Panc1 (cell line): ENCODE measurements at regions not wholly inside any gene's neighbourhood (a gene's known extent, or its start where the extent isn't known, plus 50 kb on each side); places are given as distances from the start of the nearest gene placed in this dataset.

Experiments used
- ATAC-seq: fragments of 200-7000 bp; cut with Tn5 transposase; 2 replicates; pipeline ENCODE4 v1.9.1; 2020; ENCODE audit warnings: mild to moderate bottlenecking, moderate library complexity
- BruUV-seq: library from RNA; stranded (reverse); fragments of 400-500 nt; replicated peaks from 2 replicates; lab custom pipeline; 2021; lab: Mats Ljungman, UMichigan
- CTCF ChIA-PET: fragments of 300-600 bp; sonication (Branson Sonifier 250); formaldehyde crosslinking; loops from one replicate; lab custom pipeline; 2022; ENCODE audit warnings: antibody characterized with exemption; lab: Charles Lee
- POLR2A ChIA-PET: fragments of 300-600 bp; sonication (Branson Sonifier 250); formaldehyde crosslinking; loops from one replicate; lab custom pipeline; 2022; ENCODE audit warnings: antibody characterized with exemption; lab: Charles Lee
- DNase-seq: peaks from one replicate; pipeline ENCODE4 v3.0.0-alpha.2; 2010; ENCODE audit warnings: low read depth, low spot score
- H3K27ac ChIP-seq: 2 replicates; pipeline ENCODE4 v1.5.1; 2011; ENCODE audit warnings: mild to moderate bottlenecking, low read length, inconsistent platforms
- H3K27me3 ChIP-seq: fragments of 200-500 bp; sonication (Bioruptor generic); 2 replicates; pipeline ENCODE4 v1.6.0; 2014; ENCODE audit warnings: low read length, inconsistent platforms; ENCODE audit not compliant: control insufficient read depth, insufficient read depth
- H3K36me3 ChIP-seq: fragments of 200-500 bp; sonication (Bioruptor generic); 2 replicates; pipeline ENCODE4 v1.5.1; 2014; ENCODE audit warnings: inconsistent platforms, mild to moderate bottlenecking, low read length, moderate library complexity; ENCODE audit not compliant: control insufficient read depth, insufficient read depth
- H3K4me1 ChIP-seq: 2 replicates; pipeline ENCODE4 v1.5.1; 2011; ENCODE audit warnings: inconsistent platforms, mild to moderate bottlenecking, low read length, moderate library complexity; ENCODE audit not compliant: control insufficient read depth, insufficient read depth
- H3K4me3 ChIP-seq, 2 experiments: 2 replicates each; pipeline ENCODE4 v1.5.1; 2011 to 2012; ENCODE audit warnings: low read depth in 2 of 2, low read length in 2 of 2, mild to moderate bottlenecking in 2 of 2, inconsistent platforms in 1 of 2, moderate library complexity in 1 of 2
- H3K9me3 ChIP-seq: fragments of 200-500 bp; sonication (Bioruptor generic); 2 replicates; pipeline ENCODE4 v1.5.1; 2014; ENCODE audit warnings: low read depth, mild to moderate bottlenecking, inconsistent platforms, low read length, moderate library complexity; ENCODE audit not compliant: control insufficient read depth, insufficient read depth
- CTCF ChIP-seq: fragments of 450-650 bp; IDR thresholded peaks from 2 replicates; pipeline ENCODE4 v1.5.1; 2017; ENCODE audit warnings: mild to moderate bottlenecking
- POLR2AphosphoS5 ChIP-seq: IDR thresholded peaks from 2 replicates; pipeline ENCODE4 v1.6.1; 2012; ENCODE audit warnings: mild to moderate bottlenecking, low read depth, low read length, moderate library complexity
- REST ChIP-seq, 2 experiments: IDR thresholded peaks; 2 replicates each; pipeline ENCODE4 v1.6.1; 2011 to 2012; ENCODE audit warnings: low read depth in 2 of 2, control low read depth in 1 of 2, low read length in 1 of 2, mild to moderate bottlenecking in 1 of 2, moderate library complexity in 1 of 2; ENCODE audit not compliant: insufficient read depth in 1 of 2
- SIN3A ChIP-seq: IDR thresholded peaks from 2 replicates; pipeline ENCODE4 v1.6.1; 2012; ENCODE audit warnings: low read depth, mild to moderate bottlenecking, low read length, moderate library complexity, borderline replicate concordance; ENCODE audit not compliant: insufficient read depth
- TCF7L2 ChIP-seq: IDR thresholded peaks from 2 replicates; pipeline ENCODE4 v1.6.1; 2011; ENCODE audit warnings: mild to moderate bottlenecking, low read depth, low read length, inconsistent platforms
- in situ Hi-C: cut with HindIII; loops from 2 replicates; pipeline ENCODE4 v1.10.0; 2016; ENCODE audit warnings: low sequenced_read_pairs, low pct_unique_long_range_greater_than_20kb
- intact Hi-C: fragments of 100-400 bp; cut with micrococcal nuclease; formaldehyde crosslinking; loops from one replicate; pipeline ENCODE4 v1.10.0; 2022; ENCODE audit not compliant: unreplicated experiment

GRCh38 chr6:1062786-1063545, 248.9 kb upstream of the FOXQ1 start:
- Histone ChIP-seq H3K4me3 (no peak overlapping the region), H3K4me1 (no peaks in the 10 kb centered on the region), H3K9me3 (no peaks in the 10 kb centered on the region), H3K27me3 (no peaks in the 10 kb centered on the region; the same call in 1 of the 2 replicates), H3K27ac (no peak overlapping the region), H3K36me3 (no peaks in the 10 kb centered on the region)
- POLR2A ChIA-PET: no interaction called here
- DNase-seq (no peak), ATAC-seq (no peak; the same call in 1 of the 2 replicates)
- intact Hi-C loops (no loop called here), in situ Hi-C loops (no loop called here)
- no TSS peak for BruUV-seq
- CTCF ChIA-PET: no interaction called here
- TF ChIP-seq CTCF (peak; percentile 34; the same call in 1 of the 2 replicates), POLR2AphosphoS5 (no peak), TCF7L2 (no peak), REST (IDR thresholded peaks at IDR 0.05; ENCODE audit: insufficient read depth in 1 of 2, low read depth in 2 of 2, low read length in 1 of 2) (no peak)

GRCh38 chr6:1059596-1059995, 252.3 kb upstream of the FOXQ1 start:
- H3K27ac ChIP-seq: no peak overlapping the region
- H3K9me3 ChIP-seq: no peaks in the 10 kb centered on the region
- intact Hi-C loops (no loop called here), in situ Hi-C loops (no loop called here)
- no peaks in the 10 kb centered on the region for H3K4me1 ChIP-seq
- no peak overlapping the region for H3K4me3 ChIP-seq
- DNase-seq (no peak), ATAC-seq (no peak)
- no TSS peak for BruUV-seq
- ChIA-PET POLR2A (no interaction called here), CTCF (no interaction called here)
- TF ChIP-seq REST (IDR thresholded peaks at IDR 0.05; ENCODE audit: insufficient read depth in 1 of 2, low read depth in 2 of 2, low read length in 1 of 2) (no peak), TCF7L2 (no peak), CTCF (no peak), POLR2AphosphoS5 (no peak), SIN3A (no peak)
- H3K36me3 ChIP-seq: no peaks in the 10 kb centered on the region
- no peaks in the 10 kb centered on the region; the same call in 1 of the 2 replicates for H3K27me3 ChIP-seq
